ENCODE measurements at regions not wholly inside any gene's neighbourhood (a gene's known extent, or its start where the extent isn't known, plus 50 kb on each side); places are given as distances from the start of the nearest gene placed in this dataset.

DNA sequence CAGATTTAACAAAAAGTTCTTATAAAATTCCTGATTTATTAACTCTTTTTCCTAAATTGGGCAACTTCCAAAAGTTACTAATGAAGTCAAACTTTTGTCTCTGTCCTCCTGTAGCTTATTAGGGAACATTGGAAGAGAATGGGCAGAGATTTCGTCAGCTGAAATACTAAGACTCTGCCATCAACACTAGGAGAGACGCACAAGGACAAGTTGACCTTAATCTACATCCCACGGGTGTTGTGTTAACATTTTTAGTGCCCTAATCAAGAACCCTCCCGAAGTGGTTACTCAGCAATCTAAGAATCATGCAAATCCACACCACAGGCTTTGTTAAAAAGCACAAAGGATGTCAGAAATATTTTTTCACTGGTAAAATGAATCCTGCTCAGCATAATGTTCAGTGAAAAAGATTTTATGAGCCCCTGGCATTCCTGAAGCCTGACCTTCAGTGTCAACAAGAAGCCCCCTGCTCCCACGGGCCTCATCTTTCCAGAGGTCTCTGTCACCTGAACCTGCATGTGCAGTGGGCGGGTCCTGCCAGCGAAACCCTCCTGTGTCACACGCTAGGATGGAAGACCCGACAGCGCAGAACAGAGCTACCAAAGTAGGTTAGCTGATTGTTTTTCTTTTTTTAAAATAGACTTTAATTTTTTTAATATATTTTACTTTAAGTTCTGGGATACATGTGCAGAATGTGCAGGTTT, 70.6 kb upstream of the AKR1E2 start:
- no peak overlapping the region for H3T11ph ChIP-seq (ENCODE audit: low read length)
- no peaks in the 10 kb centered on the region for H4K20me1 ChIP-seq (ENCODE audit: control insufficient read depth, insufficient read depth, insufficient read length)
- H3K14ac ChIP-seq (ENCODE audit: insufficient read depth, low read length): no peak overlapping the region
- H3K18ac ChIP-seq (ENCODE audit: insufficient read length, low read depth, low read length): no peak overlapping the region
- no peaks in the 10 kb centered on the region for H3K9me3 ChIP-seq (ENCODE audit: control insufficient read depth, low read depth, low read length)
- H2BK20ac ChIP-seq (ENCODE audit: low read depth, low read length, poor library complexity, severe bottlenecking): no peak overlapping the region
- no peaks in the 10 kb centered on the region; a peak in 1 of 5 replicates for H3K9me3 Mint-ChIP-seq
- H3K27me3 ChIP-seq (ENCODE audit: insufficient read depth, low read length): no peaks in the 10 kb centered on the region
- no peak overlapping the region for H3K9ac ChIP-seq (ENCODE audit: extremely low read depth, insufficient read length, low read length)
- H3K4me2 ChIP-seq (ENCODE audit: insufficient read depth, insufficient read length, low read length): no peak overlapping the region
- no peak overlapping the region for H4K8ac ChIP-seq (replicated peaks; ENCODE audit: insufficient read length, low read depth, low read length)
- no peak overlapping the region for H2BK5ac ChIP-seq (ENCODE audit: insufficient read length, low read length)
- H2BK120ac ChIP-seq (ENCODE audit: low read depth, low read length, poor library complexity, severe bottlenecking): no peak overlapping the region
- no peak overlapping the region for H3K27ac Mint-ChIP-seq
- no peaks in the 10 kb centered on the region for H3K79me2 ChIP-seq (ENCODE audit: insufficient read depth, low read length)
- no peaks in the 10 kb centered on the region for H3K36me3 Mint-ChIP-seq (ENCODE audit: insufficient read depth in 1 of 3, low read depth in 3 of 3)
- no peak overlapping the region for H2BK12ac ChIP-seq (ENCODE audit: insufficient read length, low read depth, low read length)
- H3K27ac ChIP-seq (ENCODE audit: insufficient read length, low read depth, low read length): no peak overlapping the region
- no peak overlapping the region for H2AK5ac ChIP-seq (ENCODE audit: insufficient read length, low read length)
- no peak overlapping the region for H4K91ac ChIP-seq (ENCODE audit: insufficient read length, low read depth, low read length)
- H3K56ac ChIP-seq (ENCODE audit: insufficient read length, low read depth, low read length): no peak overlapping the region
- no peak overlapping the region for H4K5ac ChIP-seq (ENCODE audit: insufficient read length, low read depth, low read length)
- H3K27me3 Mint-ChIP-seq (ENCODE audit: low read depth): peaks cover 1% of the 10 kb centered on the region
- H3K79me1 ChIP-seq (ENCODE audit: insufficient read depth, low read depth, low read length, poor library complexity, severe bottlenecking): no peaks in the 10 kb centered on the region
- H2BK15ac ChIP-seq (ENCODE audit: low read depth, low read length): no peak overlapping the region
- H3K23ac ChIP-seq (ENCODE audit: insufficient read length, low read depth, low read length): no peak overlapping the region
- DNase-seq: no peak
- TF ChIP-seq, protein P1, sequence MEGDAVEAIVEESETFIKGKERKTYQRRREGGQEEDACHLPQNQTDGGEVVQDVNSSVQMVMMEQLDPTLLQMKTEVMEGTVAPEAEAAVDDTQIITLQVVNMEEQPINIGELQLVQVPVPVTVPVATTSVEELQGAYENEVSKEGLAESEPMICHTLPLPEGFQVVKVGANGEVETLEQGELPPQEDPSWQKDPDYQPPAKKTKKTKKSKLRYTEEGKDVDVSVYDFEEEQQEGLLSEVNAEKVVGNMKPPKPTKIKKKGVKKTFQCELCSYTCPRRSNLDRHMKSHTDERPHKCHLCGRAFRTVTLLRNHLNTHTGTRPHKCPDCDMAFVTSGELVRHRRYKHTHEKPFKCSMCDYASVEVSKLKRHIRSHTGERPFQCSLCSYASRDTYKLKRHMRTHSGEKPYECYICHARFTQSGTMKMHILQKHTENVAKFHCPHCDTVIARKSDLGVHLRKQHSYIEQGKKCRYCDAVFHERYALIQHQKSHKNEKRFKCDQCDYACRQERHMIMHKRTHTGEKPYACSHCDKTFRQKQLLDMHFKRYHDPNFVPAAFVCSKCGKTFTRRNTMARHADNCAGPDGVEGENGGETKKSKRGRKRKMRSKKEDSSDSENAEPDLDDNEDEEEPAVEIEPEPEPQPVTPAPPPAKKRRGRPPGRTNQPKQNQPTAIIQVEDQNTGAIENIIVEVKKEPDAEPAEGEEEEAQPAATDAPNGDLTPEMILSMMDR (conservative IDR thresholded peaks at IDR 0.05): no peak
- H3K4me3 Mint-ChIP-seq: no peak overlapping the region
- no peaks in the 10 kb centered on the region for H3K4me1 Mint-ChIP-seq
- no peaks in the 10 kb centered on the region for H3K23me2 ChIP-seq (ENCODE audit: insufficient read length, low read depth, low read length, poor library complexity, severe bottlenecking)
- no peak overlapping the region for H2AFZ ChIP-seq (ENCODE audit: low read length)
- no peak overlapping the region for H3K4ac ChIP-seq (ENCODE audit: low read depth, low read length)
- no peaks in the 10 kb centered on the region for H3K4me1 ChIP-seq (ENCODE audit: insufficient read depth, low read length)
- WGBS (ENCODE audit: extremely low coverage, insufficient read length, low lambda C conversion rate): no CpG with 5 or more reads among the region's 10 CpGs
